Limb (tissue), 2 donors: ENCODE measurements at regions not wholly inside any gene's neighbourhood (a gene's known extent, or its start where the extent isn't known, plus 50 kb on each side); places are given as distances from the start of the nearest gene placed in this dataset.
"Not testable (repeated sequence)": the region's sequence is repeated elsewhere in the genome, so short reads cannot be mapped to it uniquely, and the experiment has no call there.

ENCODE experiments used
- DNase-seq, 2 donors: peaks; one replicate each; pipeline ENCODE4 v3.0.0-alpha.2; 2016; ENCODE audit errors: extremely low spot score in 2 of 2

GRCh38 chr3:84209474-84209873 is 749.3 kb upstream of the CADM2 start:
- DNase-seq: no peak

GRCh38 chr3:84223512-84223911 is 735.3 kb upstream of the CADM2 start:
- no peak for DNase-seq

- no peak for DNase-seq
Observed at GRCh38 chr3:84224262-84224661, 734.5 kb upstream of the CADM2 start.

- DNase-seq: no peak
Observed at GRCh38 chr3:84236261-84236660, 722.5 kb upstream of the CADM2 start.

GRCh38 chr3:84245789-84246188 is 713.0 kb upstream of the CADM2 start:
- DNase-seq: no peak

- DNase-seq: no peak
Observed at GRCh38 chr3:84260596-84260995, 698.2 kb upstream of the CADM2 start.

- DNase-seq: no peak
Observed at GRCh38 chr3:84265768-84266167, 693.0 kb upstream of the CADM2 start.

- no peak for DNase-seq
Observed at GRCh38 chr3:84275532-84275931, 683.3 kb upstream of the CADM2 start.

- DNase-seq: no peak
Observed at GRCh38 chr3:84277562-84278224, 681.1 kb upstream of the CADM2 start.

- DNase-seq: no peak
Observed at GRCh38 chr3:84292128-84292527, 666.7 kb upstream of the CADM2 start.

- no peak for DNase-seq
Observed at GRCh38 chr3:84299329-84299728, 659.5 kb upstream of the CADM2 start.

- DNase-seq: no peak
Observed at GRCh38 chr3:84304214-84304613, 654.6 kb upstream of the CADM2 start.

- DNase-seq: no peak
Observed at GRCh38 chr3:84307339-84307738, 651.5 kb upstream of the CADM2 start.

GRCh38 chr3:84308379-84308778 is 650.4 kb upstream of the CADM2 start:
- DNase-seq: no peak

GRCh38 chr3:84318273-84318809 is 640.4 kb upstream of the CADM2 start:
- no peak for DNase-seq

- not testable (repeated sequence) for DNase-seq
Observed at GRCh38 chr3:84365563-84366278, 593.1 kb upstream of the CADM2 start.
